HL-60 (cell line): ENCODE measurements at regions not wholly inside any gene's neighbourhood (a gene's known extent, or its start where the extent isn't known, plus 50 kb on each side); places are given as distances from the start of the nearest gene placed in this dataset.

Experiments
- DNase-seq, 2 experiments: peaks; one replicate each; pipeline ENCODE4 v3.0.0-alpha.2; 2010 to 2020; ENCODE audit warnings: low read depth in 1 of 2, low spot score in 1 of 2
- H3K27ac ChIP-seq: fragments of 250-450 bp; sonication (Bioruptor Pico); replicated peaks from 2 replicates; pipeline ENCODE4 v1.5.1; 2020; ENCODE audit warnings: mild to moderate bottlenecking, moderate library complexity
- H3K27me3 ChIP-seq: fragments of 250-450 bp; sonication (Bioruptor Pico); 2 replicates; pipeline ENCODE4 v1.5.1; 2021; ENCODE audit warnings: mild to moderate bottlenecking, moderate library complexity; ENCODE audit not compliant: insufficient read depth, poor library complexity, severe bottlenecking
- H3K4me3 ChIP-seq: replicated peaks from 2 replicates; pipeline ENCODE4 v1.5.1; 2011; ENCODE audit warnings: mild to moderate bottlenecking, control low read depth, low read length; ENCODE audit not compliant: insufficient read depth
- CTCF ChIP-seq: IDR thresholded peaks from one replicate; pipeline ENCODE4 v1.5.1; 2011; ENCODE audit warnings: low read length, control low read depth, inconsistent platforms; ENCODE audit not compliant: insufficient read depth
- GABPA ChIP-seq: IDR thresholded peaks from 2 replicates; pipeline ENCODE4 v1.6.1; 2012; ENCODE audit warnings: low read depth
- POLR2AphosphoS5 ChIP-seq: IDR thresholded peaks from 2 replicates; pipeline ENCODE4 v1.6.1; 2012; ENCODE audit warnings: low read depth
- REST ChIP-seq: IDR thresholded peaks from 2 replicates; pipeline ENCODE4 v1.6.1; 2012; ENCODE audit warnings: low read depth; ENCODE audit not compliant: insufficient replicate concordance
- SPI1 ChIP-seq: IDR thresholded peaks from 2 replicates; pipeline ENCODE4 v1.6.1; 2012; ENCODE audit warnings: low read depth, mild to moderate bottlenecking, borderline replicate concordance

GRCh38 chr7:84682543-84682942 is 488.0 kb upstream of the SEMA3A start:
- no peak for DNase-seq
- Histone ChIP-seq H3K4me3 (no peak overlapping the region), H3K27me3 (no peaks in the 10 kb centered on the region), H3K27ac (no peak overlapping the region)
- TF ChIP-seq REST (no peak), POLR2AphosphoS5 (no peak), SPI1 (no peak), CTCF (no peak), GABPA (no peak)

- Histone ChIP-seq H3K4me3 (no peak overlapping the region), H3K27me3 (no peaks in the 10 kb centered on the region), H3K27ac (no peak overlapping the region)
- no peak for TF ChIP-seq GABPA
- no peak for TF ChIP-seq REST
- TF ChIP-seq CTCF = no peak
- no peak for TF ChIP-seq SPI1
- TF ChIP-seq POLR2AphosphoS5 = no peak
- DNase-seq = no peak
Observed at GRCh38 chr7:84678841-84679240, 484.3 kb upstream of the SEMA3A start.

- no peak overlapping the region for H3K27ac ChIP-seq
Observed at GRCh38 chr7:84677117-84677732, 482.6 kb upstream of the SEMA3A start.

More at GRCh38 chr7:84677117-84677732, 482.6 kb upstream of the SEMA3A start:
- no peak for TF ChIP-seq SPI1
- no peak for TF ChIP-seq CTCF
- no peak for TF ChIP-seq POLR2AphosphoS5
- TF ChIP-seq GABPA = no peak
- TF ChIP-seq REST = no peak
- no peak overlapping the region for H3K4me3 ChIP-seq
- no peaks in the 10 kb centered on the region for H3K27me3 ChIP-seq
- DNase-seq = no peak
